Tibial nerve (tissue), 4 donors: ENCODE measurements at regions not wholly inside any gene's neighbourhood (a gene's known extent, or its start where the extent isn't known, plus 50 kb on each side); places are given as distances from the start of the nearest gene placed in this dataset.

Experiments used
- EP300 ChIP-seq, 2 donors: sonication (generic); formaldehyde crosslinking; IDR thresholded peaks; one replicate each; pipeline ENCODE4 v1.6.1; 2017; ENCODE audit warnings: antibody characterized with exemption in 2 of 2, mild to moderate bottlenecking in 1 of 2
- TF ChIP-seq, protein P1 (sequence below), 5 experiments: fragments of 200-600 bp in 3 of 5; fragments of 450-650 bp in 2 of 5; sonication (generic) in 3 of 5; IDR thresholded peaks; one replicate each; pipeline ENCODE4 v1.5.1; 2016 to 2019; ENCODE audit warnings: antibody characterized with exemption in 5 of 5, mild to moderate bottlenecking in 3 of 5, moderate library complexity in 2 of 5

DNA sequence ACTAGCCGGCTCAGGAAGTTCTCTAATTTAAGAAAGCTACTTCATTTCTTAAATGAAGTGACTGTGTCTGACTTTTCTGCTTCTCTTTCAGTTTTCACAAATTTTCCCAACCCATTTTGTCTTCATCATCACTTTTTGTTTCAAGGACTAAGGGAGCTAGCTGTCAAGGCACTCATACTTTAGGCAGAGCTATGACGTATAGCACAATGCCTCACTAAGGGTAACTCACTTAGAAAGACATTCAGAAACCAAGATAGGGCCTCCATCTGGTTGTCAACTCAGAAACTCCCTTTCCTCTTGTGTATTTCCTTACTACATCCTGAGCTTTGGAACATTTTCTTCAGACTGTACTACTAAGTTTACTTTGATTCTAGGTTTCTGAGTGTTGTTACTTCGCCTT lies 397.9 kb downstream of the TOX3 start:
- TF ChIP-seq, protein P1, sequence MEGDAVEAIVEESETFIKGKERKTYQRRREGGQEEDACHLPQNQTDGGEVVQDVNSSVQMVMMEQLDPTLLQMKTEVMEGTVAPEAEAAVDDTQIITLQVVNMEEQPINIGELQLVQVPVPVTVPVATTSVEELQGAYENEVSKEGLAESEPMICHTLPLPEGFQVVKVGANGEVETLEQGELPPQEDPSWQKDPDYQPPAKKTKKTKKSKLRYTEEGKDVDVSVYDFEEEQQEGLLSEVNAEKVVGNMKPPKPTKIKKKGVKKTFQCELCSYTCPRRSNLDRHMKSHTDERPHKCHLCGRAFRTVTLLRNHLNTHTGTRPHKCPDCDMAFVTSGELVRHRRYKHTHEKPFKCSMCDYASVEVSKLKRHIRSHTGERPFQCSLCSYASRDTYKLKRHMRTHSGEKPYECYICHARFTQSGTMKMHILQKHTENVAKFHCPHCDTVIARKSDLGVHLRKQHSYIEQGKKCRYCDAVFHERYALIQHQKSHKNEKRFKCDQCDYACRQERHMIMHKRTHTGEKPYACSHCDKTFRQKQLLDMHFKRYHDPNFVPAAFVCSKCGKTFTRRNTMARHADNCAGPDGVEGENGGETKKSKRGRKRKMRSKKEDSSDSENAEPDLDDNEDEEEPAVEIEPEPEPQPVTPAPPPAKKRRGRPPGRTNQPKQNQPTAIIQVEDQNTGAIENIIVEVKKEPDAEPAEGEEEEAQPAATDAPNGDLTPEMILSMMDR (IDR thresholded peaks at IDR 0.05) = no peak
- no peak for TF ChIP-seq EP300 (IDR thresholded peaks at IDR 0.05)
